ENCODE measurements at regions not wholly inside any gene's neighbourhood (a gene's known extent, or its start where the extent isn't known, plus 50 kb on each side); places are given as distances from the start of the nearest gene placed in this dataset.

- no peak for TF ChIP-seq ARNT (IDR thresholded peaks at IDR 0.05)
- no peak for TF ChIP-seq CTCF (CRISPR knock-in tag; IDR thresholded peaks at IDR 0.05)
- no peak for TF ChIP-seq BHLHE40 (IDR thresholded peaks at IDR 0.05; ENCODE audit: low read length)
- no peak for TF ChIP-seq GABPB1 (CRISPR knock-in tag; IDR thresholded peaks at IDR 0.05)
- no peak for TF ChIP-seq ATF2 (CRISPR knock-in tag; IDR thresholded peaks at IDR 0.05)
- TF ChIP-seq NFIB (CRISPR knock-in tag; IDR thresholded peaks at IDR 0.05; ENCODE audit: borderline replicate concordance), result no peak
- TF ChIP-seq CHD4 (IDR thresholded peaks at IDR 0.05; ENCODE audit: borderline replicate concordance, low read length), result no peak
These were observed 162.4 kb upstream of the DAAM1 start for GRCh38 chr14:59026081-59026480.

Data from HepG2 (cell line).